ENCODE measurements at regions not wholly inside any gene's neighbourhood (a gene's known extent, or its start where the extent isn't known, plus 50 kb on each side); places are given as distances from the start of the nearest gene placed in this dataset.

DNA sequence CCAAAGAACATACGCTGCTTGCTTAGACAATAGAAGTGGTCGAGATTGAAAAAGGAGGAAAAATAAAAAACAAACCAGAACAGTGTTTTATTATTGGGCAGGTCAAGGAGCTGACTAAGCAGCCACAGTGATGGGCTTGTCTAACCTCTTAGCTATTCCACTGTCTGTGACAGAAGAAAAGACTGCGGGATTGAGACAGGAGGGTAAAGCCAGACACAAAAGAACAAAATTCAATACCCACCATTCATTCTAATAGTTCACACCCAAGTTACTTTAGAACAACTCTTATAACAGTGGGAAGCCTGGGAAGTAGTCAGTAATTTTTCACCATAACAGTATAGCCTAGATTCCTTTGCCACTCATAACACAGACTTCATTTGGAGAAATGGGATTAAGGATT is 435.4 kb downstream of the MFSD1 start:
- TF ChIP-seq, protein P1, sequence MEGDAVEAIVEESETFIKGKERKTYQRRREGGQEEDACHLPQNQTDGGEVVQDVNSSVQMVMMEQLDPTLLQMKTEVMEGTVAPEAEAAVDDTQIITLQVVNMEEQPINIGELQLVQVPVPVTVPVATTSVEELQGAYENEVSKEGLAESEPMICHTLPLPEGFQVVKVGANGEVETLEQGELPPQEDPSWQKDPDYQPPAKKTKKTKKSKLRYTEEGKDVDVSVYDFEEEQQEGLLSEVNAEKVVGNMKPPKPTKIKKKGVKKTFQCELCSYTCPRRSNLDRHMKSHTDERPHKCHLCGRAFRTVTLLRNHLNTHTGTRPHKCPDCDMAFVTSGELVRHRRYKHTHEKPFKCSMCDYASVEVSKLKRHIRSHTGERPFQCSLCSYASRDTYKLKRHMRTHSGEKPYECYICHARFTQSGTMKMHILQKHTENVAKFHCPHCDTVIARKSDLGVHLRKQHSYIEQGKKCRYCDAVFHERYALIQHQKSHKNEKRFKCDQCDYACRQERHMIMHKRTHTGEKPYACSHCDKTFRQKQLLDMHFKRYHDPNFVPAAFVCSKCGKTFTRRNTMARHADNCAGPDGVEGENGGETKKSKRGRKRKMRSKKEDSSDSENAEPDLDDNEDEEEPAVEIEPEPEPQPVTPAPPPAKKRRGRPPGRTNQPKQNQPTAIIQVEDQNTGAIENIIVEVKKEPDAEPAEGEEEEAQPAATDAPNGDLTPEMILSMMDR (IDR thresholded peaks at IDR 0.05) = no peak
- TF ChIP-seq POLR2AphosphoS5 (IDR thresholded peaks at IDR 0.05) = no peak
